T47D (cell line): ENCODE measurements at regions not wholly inside any gene's neighbourhood (a gene's known extent, or its start where the extent isn't known, plus 50 kb on each side); places are given as distances from the start of the nearest gene placed in this dataset.

Source experiments
- DNase-seq, 2 experiments: peaks; one replicate each; pipeline versions ENCODE4 v3.0.0 to v3.0.0-alpha.2; 2011 to 2012; ENCODE audit warnings: low read depth in 1 of 2, low spot score in 1 of 2
- JUND ChIP-seq: IDR thresholded peaks from 2 replicates; pipeline ENCODE4 v1.6.1; 2012; ENCODE audit warnings: low read depth
- in situ Hi-C: cut with HindIII; loops from 2 replicates; pipeline ENCODE4 v1.10.0; 2016; ENCODE audit warnings: low sequenced_read_pairs, low pct_unique_long_range_greater_than_20kb

GRCh38 chr9:18346745-18347144 lies 127.2 kb upstream of the ADAMTSL1 start:
- TF ChIP-seq JUND = no peak
- no peak for DNase-seq
- in situ Hi-C loops = no loop called here

- DNase-seq = no peak
- in situ Hi-C loops = no loop called here
Observed at GRCh38 chr9:18347386-18348082, 126.4 kb upstream of the ADAMTSL1 start.

GRCh38 chr9:18348083-18348475 lies 125.9 kb upstream of the ADAMTSL1 start:
- DNase-seq = no peak
- in situ Hi-C loops = no loop called here

More at GRCh38 chr9:18347386-18348082, 126.4 kb upstream of the ADAMTSL1 start:
- TF ChIP-seq JUND = no peak

DNA sequence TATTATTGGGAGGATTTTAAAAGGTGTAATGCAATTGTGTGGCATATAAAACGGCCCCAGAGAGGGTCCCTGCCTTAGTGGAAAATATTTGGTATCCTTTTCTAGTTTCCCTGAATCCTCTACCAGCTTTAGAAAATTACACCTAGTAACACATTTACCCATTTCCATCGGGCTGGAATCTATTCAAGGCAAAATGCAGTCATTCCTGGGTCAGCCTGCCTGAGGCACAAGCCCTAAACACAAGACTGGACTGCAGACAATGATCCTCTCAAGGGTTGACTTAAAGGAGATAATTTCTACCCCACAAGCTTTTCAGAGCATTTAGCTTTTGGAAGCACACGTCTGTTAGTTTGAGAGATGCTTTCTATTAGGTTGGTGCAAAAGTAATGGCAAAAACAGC lies 124.4 kb upstream of the ADAMTSL1 start:
- TF ChIP-seq JUND = no peak
- in situ Hi-C loops = no loop called here
- DNase-seq = no peak

More at GRCh38 chr9:18348083-18348475, 125.9 kb upstream of the ADAMTSL1 start:
- no peak for TF ChIP-seq JUND

GRCh38 chr9:18350036-18350435 lies 123.9 kb upstream of the ADAMTSL1 start:
- TF ChIP-seq JUND = no peak
- in situ Hi-C loops = no loop called here
- no peak for DNase-seq

- in situ Hi-C loops = no loop called here
- DNase-seq = no peak
- TF ChIP-seq JUND = no peak
Observed at GRCh38 chr9:18350995-18351595, 122.9 kb upstream of the ADAMTSL1 start.

- no peak for TF ChIP-seq JUND
- in situ Hi-C loops = no loop called here
- DNase-seq = no peak
Observed at GRCh38 chr9:18352711-18353110, 121.2 kb upstream of the ADAMTSL1 start.

GRCh38 chr9:18353473-18353872 lies 120.5 kb upstream of the ADAMTSL1 start:
- in situ Hi-C loops = no loop called here
- TF ChIP-seq JUND = no peak
- no peak for DNase-seq

GRCh38 chr9:18357321-18357720 lies 116.6 kb upstream of the ADAMTSL1 start:
- no peak for DNase-seq
- no peak for TF ChIP-seq JUND
- in situ Hi-C loops = no loop called here

- DNase-seq = no peak
- TF ChIP-seq JUND = no peak
- in situ Hi-C loops = no loop called here
Observed at GRCh38 chr9:18358325-18358724, 115.6 kb upstream of the ADAMTSL1 start.

DNA sequence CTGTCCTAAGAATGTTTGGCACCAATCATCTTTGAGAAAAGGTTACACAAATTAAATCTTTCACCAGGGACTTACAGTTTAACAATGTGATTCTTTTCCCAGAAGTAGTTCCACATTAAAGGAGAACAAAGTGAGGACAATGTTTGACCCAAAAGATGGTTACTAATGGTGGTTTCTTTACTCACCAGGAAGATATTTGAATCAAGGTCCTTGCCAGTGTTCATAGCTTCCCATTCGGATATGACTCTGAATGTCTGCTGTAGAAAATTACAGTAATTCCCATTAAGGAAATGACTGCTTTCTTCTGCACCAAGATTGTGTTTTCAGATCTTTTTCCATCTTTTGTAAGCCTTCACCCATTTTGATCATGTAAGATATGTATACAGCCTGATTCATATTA lies 114.6 kb upstream of the ADAMTSL1 start:
- in situ Hi-C loops = no loop called here
- no peak for DNase-seq

DNA sequence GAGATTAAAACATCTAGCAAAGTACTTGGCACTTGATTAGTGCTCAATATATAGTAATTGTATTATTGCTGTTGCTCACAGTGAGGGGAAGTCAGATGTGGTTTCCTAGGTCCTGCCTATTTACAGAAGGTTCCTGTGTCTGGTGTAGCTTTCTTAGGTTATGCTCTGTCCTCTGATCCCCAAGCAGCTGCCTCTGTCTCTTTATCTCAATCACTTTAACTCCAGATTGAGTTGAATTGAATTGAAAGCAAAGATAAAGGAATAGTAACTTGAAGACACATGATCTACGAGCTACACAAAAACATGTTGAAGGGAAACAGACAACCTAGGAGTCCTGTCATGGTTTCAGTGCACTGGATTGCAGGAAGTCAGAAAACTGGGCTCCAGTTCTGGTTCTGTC lies 113.9 kb upstream of the ADAMTSL1 start:
- TF ChIP-seq JUND = no peak
- DNase-seq = no peak
- in situ Hi-C loops = no loop called here

More for the DNA sequence above, 114.6 kb upstream of the ADAMTSL1 start:
- TF ChIP-seq JUND = no peak

GRCh38 chr9:18361646-18362045 lies 112.3 kb upstream of the ADAMTSL1 start:
- in situ Hi-C loops = no loop called here
- no peak for TF ChIP-seq JUND
- DNase-seq = no peak
